ENCODE measurements at regions not wholly inside any gene's neighbourhood (a gene's known extent, or its start where the extent isn't known, plus 50 kb on each side); places are given as distances from the start of the nearest gene placed in this dataset.
A peak's percentile ranks its signal among the peaks of the same experiment; 100 is the strongest.

DNA sequence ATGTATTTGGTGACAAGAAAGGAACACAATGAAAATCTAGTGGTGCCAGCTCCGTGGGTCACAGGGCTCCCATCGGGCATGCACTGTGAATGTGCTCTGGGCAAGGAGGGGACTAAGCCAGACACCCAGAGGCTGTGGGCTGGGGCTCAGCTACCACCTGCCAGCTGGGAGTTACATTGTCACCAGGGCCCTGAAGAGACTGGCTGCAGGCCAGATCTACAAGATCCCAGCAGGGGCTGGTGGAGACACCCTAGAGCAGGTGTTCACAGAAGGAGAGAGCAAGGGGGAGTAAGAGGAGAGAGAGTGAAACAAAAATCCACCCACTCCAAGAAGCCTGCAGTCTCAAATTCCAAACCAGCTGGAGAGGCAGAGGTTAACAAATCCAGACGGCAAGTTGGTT is 116.6 kb upstream of the ADCY1 start:
- DNase-seq: peak; percentile 88

DNA sequence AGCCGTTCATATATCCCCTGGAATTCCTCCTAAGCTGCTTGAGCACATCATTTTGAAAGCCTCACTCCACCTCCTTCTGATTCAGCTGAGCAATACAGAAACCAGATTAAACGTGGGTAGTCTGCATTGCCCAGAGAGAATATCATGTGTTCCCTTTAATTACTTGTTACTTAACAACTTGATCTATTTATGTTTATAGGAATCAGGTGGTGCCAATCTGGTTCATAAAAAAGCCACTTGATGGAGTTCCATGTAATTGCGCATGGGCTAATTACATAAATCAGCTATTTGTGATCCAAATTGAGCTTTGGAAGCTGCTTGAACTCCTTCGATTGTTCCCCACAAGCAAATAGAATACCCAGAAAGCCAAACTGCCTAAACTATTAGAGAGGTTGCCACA is 114.7 kb upstream of the ADCY1 start:
- no peak for DNase-seq

DNA sequence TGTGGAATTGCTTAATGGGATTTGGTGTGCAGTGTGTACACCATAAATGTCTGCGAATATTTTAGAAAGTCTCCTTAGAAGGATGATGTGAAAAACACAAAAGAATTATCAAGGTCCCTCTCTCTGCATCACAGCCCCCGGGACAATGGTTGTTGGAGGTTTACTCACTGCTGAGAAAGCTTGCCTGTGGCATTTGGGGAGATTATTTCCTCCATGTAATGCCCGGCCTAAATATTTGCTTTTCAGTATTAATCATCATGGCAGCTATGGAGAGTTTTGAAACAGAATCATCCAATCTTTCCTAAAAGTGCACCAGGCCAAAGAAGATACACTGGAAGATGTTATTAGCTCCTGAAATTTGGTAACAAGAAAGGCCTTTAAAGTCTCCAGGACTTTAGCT is 113.8 kb upstream of the ADCY1 start:
- DNase-seq: no peak

DNA sequence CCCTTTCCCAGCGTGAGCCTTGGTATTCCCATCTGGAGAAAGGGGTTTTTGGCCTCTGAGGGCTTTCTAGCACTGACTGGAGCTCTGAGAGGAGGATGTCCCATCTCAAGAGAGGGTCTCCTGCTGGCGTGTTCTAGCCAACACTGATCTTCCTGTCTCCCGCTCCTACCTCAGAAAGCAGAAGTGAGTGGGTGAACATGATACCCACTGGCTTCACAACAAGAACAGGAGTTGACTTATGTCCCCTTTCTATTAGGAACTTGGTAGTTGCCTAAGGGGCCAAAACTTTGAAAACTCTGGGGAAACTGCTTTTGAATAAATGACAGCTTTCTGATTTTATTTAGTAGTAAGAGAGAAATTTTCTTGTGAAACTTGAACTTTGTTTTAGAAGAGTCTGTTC is 113.1 kb upstream of the ADCY1 start:
- no peak for DNase-seq

DNA sequence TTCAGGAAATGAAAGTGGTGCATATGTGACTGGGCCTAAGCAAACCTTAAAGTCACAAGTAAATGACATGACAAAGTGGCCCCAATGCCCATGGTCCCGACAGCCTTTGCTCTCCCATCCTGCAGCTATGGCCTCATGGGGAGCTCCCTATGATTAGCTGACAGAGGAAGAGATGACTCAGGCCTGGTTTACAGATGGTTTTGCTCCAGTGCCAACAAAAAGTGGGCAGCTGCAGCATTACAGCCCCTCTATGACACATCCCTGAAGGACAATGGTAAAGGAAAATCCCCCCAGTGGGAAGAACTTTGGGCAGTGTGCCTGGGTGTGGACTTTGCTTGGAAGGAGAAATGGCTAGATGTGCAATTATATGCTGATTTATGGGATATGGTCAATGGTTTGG is 105.1 kb upstream of the ADCY1 start:
- no peak for DNase-seq

DNA sequence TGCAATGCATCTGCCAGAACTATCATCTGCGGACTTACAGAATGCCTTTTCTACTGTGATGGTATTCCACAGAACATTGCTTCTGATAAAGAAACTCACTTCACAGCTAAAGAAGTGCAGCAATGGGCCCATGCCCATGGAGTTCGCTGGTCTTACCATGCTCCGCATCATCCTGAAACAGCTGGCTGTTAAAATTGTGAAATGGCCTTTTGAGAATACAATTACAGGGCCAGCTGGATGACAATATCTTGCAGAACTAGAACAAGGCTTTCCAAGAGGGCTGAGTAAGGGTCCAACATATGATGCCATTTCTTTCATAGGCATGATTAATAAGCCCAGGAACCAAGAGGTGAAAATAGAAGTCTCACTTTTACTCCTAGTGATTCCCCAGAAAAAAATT is 104.1 kb upstream of the ADCY1 start:
- no peak for DNase-seq

DNA sequence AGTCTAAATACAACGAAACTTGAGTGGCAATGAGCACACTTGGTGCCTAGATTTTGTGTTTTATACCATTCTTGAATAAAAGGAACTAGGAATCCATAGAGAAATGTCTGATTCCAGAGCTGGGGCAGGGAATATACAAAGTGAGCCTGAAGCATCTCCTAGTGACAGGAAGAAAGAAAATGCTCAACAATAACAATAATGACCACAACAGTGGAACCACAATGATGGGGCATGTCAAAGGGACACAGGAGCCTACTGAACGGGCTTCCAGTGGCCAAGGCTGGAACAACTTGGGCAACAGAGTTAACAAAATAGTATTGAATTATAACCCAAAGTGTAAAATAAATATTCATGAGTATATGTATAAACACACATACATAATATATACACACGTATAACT is 94.4 kb upstream of the ADCY1 start:
- DNase-seq: no peak

DNA sequence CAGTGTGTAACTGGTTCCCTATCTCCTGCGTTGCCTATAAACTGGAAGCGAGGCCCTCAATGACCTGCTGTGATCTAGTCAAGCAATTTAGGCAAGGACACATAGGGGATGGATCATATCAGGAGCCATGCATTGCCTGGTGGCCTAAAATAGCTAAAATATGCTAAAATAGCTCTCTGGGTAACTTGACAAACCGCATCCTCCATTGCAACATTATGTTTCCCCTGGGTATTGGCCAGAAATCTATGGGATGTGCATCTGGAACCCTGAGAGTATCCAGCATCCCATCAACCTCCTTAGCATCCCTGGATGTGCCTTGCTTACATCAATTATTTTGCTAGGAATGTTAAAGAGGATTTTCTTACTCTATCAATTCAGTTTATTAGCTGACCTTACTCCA is 91.7 kb upstream of the ADCY1 start:
- no peak for DNase-seq

DNA sequence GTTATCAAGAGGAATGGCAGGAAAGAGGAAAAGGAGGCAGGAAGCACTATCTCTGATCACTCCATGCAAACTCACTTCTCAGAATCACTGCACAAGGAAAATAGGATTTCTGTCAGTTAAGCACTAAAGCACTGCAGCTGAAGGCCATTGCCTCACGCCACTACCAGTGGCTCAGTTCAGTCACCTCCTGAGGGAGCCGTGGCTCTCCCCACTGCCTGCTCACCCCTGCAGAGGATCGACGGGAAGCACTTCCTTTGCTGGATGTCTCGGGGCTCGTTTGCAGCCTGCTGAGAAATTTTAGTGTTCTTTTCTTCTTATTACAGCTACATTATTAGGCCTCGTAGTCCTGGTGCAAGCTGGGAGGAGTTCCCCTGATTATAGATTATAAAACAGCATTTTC is 90.1 kb upstream of the ADCY1 start:
- DNase-seq: no peak

DNA sequence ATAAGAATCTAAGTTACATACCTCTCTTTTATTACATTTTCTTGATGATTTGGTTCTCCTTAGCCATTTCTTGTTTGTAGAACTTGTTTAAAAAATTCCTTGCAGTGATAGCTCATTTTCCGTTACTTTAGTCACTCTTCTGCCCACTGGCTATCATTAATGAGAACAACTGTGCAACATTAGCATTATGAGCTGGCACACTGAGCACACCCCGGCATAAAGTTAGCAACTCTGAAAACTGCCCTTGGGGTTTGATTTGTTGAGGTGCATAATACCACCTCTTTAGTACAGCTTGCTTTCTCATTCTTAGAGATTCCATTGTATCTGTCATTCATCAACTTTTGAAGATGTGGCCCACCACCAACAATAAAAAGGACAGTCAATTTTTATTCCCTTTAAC is 87.6 kb upstream of the ADCY1 start:
- DNase-seq: no peak

DNA sequence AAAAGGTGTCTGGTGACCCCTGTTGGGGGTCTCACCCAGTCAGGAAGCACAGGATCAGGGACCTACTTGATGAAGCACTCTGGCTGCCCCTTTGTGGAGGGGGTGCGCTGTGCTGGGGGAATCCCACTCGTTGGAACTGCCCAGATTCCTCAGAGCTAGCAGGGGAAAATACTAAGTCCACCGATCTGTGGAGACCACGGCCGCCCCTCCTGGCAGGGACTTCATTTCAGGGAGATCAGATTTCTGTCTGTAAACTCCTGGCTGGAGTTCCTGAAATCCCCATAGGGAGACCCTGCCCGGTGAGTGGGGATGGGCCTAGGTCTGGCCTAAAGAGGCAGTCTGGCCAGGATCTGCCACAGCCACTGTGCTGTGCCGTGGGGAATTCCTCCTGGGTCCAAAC is 79.3 kb upstream of the ADCY1 start:
- DNase-seq: no peak

DNA sequence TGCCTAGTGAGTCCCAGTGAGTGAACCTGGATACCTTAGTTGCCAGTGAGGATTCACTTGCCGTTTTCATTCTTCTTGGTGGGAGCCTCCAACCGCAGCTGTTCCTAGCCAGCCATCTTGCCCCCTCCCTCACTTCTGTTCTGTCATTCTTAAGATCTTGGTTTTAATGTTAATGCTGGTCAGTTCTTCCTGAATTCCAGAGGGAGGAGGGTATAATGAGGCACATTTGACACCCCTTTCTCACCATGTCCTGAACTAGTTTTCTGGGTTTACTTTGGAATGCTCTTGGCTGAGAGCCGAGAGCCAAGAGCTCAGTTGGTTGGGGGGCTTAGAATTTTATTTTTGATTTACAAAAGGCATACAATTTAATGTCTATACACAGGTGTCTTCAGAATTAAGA is 78.5 kb upstream of the ADCY1 start:
- DNase-seq: no peak

DNA sequence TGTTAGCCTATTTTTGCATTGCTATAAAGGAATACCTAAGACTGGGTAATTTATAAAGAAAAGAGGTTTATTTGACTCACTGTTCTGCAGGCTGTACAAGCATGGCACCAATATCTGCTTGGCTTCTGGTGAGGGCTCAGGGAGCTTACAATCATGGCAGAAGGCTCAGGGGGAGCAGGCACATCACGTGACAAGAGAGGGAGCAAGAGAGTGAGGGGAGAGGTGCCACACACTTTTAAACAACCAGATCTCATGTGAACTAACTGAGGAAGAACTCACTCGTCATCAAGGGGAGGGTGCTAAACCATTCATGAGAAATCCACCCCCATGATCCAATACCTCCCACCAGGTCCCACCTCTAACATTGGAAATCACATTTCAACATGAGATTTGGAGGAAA is 73.9 kb upstream of the ADCY1 start:
- no peak for DNase-seq

DNA sequence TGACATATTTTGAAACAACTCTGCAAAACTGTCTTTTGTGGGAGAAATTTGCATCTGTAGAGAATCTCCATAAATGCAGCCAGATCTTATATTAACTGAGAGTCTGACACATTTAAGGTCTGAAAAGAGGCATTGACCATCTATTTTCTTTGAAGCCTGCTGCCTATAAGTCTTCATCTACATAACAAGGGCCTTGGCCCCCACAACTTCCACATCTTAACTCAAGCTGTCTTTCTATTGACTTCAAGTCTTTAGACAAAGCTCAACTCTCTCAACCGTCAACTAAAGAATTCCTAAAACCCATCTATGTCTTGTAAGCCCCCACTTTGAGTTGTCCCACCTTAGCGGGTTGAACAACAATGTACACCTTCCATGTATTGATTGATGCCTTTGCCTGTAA is 72.4 kb upstream of the ADCY1 start:
- no peak for DNase-seq

DNA sequence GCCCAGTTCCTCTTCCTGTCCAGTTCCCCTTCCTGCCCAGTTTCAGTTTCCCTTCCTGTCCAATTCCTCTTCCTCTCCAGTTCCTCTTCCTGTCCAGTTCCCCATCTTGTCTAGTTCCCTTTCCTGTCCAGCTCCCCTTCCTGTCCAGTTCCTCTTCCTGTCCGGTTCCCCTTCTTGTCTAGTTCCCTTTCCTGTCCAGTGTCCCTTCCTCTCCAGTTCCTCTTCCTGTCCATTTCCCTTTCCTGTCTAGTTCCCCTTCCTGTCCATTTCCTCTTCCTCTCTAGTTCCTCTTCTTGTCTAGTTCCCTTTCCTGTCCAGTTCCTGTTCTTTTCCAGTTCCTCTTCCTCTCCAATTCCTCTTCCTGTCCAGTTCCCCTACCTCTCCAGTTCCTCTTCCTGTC is 68.1 kb upstream of the ADCY1 start:
- no peak for DNase-seq

DNA sequence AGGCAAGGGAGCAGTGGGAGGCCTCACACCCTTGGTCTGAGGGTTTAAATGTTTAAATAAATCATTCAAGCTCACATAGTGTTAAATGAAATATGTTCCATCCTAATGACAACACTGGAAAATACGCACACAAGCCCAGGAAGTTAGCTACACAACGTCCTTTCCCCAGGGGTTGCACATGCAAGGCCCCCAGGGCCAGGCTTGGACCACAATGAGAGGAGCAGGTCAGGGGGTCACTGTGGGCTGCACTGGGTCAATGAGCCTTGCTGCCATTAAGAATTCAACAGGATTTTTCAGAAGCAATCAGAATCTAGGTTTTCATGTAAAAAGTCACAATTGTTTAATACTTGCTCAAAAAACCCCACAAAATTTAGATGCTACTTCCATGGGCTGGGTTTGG is 64.9 kb upstream of the ADCY1 start:
- DNase-seq: no peak

DNA sequence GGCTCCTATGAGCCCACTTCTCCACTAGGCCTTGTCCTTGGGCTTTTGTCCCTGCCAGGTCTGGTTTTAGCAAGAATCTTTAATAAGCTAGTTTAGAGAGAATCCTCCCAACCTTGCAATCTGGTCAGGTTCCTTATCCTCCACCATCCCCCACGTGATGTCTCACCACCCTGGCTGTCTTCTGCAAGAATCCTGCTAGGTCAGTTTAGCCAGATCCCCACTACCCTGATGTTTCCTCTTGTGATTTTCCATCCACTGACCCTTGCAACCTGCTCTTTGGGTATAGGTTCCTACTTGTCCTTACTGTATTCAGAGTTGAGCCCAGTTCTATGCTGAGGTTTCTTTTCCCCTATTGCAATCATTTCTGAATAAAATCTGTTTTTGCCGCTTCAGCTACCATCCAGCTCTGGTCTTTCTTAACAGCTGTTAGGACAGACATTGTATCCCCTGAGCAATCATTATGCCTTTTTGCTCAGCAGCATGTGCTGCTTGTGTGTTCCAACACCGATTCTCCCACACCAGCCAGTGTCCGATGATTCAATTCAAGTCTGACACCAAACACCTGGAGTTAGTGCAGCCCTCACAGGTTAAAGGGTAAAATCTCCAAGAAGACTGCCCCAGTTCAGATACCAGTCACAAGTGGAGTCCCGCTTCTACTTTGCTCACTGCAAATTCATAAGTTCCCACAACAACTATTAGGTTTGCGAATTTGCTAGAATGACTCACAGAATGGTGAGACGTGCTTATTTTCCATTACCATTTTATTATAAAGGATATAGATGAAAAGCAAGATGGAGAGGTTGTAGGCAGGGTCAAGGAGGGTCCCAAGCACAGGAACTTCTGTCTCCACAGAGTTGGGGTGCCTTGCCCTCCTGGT is 62.2 kb upstream of the ADCY1 start:
- DNase-seq: no peak

DNA sequence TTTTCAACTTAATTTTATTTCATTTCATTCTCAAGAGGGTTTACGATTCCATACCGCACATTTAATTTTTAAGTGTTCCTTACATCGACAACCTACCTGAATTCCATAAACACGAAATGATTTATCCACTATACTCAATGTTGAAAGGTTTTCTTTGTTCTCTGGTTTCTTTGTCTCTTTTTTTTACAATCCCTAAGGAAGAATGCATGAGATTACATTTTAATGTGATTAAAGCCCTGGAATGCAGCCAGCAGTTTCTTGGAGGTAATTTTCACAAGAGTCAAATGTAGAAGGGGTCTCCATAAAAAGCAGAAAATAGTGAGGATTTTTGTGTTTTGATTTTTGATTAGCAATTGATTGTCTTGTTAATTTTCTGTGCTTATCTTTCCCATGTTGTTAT is 59.2 kb upstream of the ADCY1 start:
- DNase-seq: no peak

DNA sequence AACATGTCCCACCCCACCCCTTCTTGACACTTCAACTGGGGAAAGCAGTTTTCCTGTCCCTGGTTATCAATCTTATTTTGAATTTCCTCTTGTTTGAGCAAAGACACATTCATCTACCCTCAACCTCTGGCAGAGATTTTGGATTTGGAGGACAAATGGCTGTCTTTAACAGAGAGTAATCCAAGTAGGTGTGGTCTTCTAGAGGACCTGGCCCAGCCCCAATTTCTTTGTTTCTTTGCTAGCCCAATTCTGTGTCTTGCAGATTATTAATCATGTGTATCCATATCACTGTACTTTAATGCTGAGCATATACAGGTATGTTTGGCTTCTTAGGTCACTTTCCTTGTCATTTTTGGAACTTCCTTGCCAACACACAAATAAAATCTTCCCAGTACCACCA is 58.8 kb upstream of the ADCY1 start:
- DNase-seq: no peak

Data from SHP77 treated with DMSO at 0.1 percent for 48 hours (cell line).